T-helper 22 cell (primary cell): ENCODE measurements at regions not wholly inside any gene's neighbourhood (a gene's known extent, or its start where the extent isn't known, plus 50 kb on each side); places are given as distances from the start of the nearest gene placed in this dataset.

ENCODE experiments used
- DNase-seq: peaks from one replicate; pipeline ENCODE4 v3.0.0-alpha.2; 2020; ENCODE audit warnings: low read depth

- DNase-seq = no peak
Measured at GRCh38 chr5:136811086-136811485, 445.7 kb upstream of the TRPC7 start.

GRCh38 chr5:136810261-136810801 lies 445.0 kb upstream of the TRPC7 start:
- DNase-seq = no peak

GRCh38 chr5:136809382-136809781 lies 444.0 kb upstream of the TRPC7 start:
- DNase-seq = no peak

GRCh38 chr5:136808756-136809155 lies 443.4 kb upstream of the TRPC7 start:
- DNase-seq = no peak

- DNase-seq = no peak
Measured at GRCh38 chr5:136805466-136805865, 440.1 kb upstream of the TRPC7 start.

GRCh38 chr5:136802383-136802782 lies 437.0 kb upstream of the TRPC7 start:
- DNase-seq = no peak

GRCh38 chr5:136799806-136800372 lies 434.5 kb upstream of the TRPC7 start:
- no peak for DNase-seq

- no peak for DNase-seq
Measured at GRCh38 chr5:136793300-136793699, 428.0 kb upstream of the TRPC7 start.

- no peak for DNase-seq
Measured at GRCh38 chr5:136781464-136781863, 416.1 kb upstream of the TRPC7 start.

GRCh38 chr5:136780518-136780917 lies 415.2 kb upstream of the TRPC7 start:
- no peak for DNase-seq

GRCh38 chr5:136776022-136776927 lies 410.9 kb upstream of the TRPC7 start:
- no peak for DNase-seq

- DNase-seq = no peak
Measured at GRCh38 chr5:136772491-136772890, 407.1 kb upstream of the TRPC7 start.

- DNase-seq = peak; percentile 7
Measured at GRCh38 chr5:136769900-136770684, 404.7 kb upstream of the TRPC7 start.

GRCh38 chr5:136769093-136769492 lies 403.7 kb upstream of the TRPC7 start:
- no peak for DNase-seq

GRCh38 chr5:136768457-136768856 lies 403.1 kb upstream of the TRPC7 start:
- DNase-seq = no peak

- DNase-seq = no peak
Measured at GRCh38 chr5:136766456-136766855, 401.1 kb upstream of the TRPC7 start.

GRCh38 chr5:136764601-136765000 lies 399.3 kb upstream of the TRPC7 start:
- no peak for DNase-seq

- DNase-seq = no peak
Measured at GRCh38 chr5:136763548-136763947, 398.2 kb upstream of the TRPC7 start.

GRCh38 chr5:136754216-136754615 lies 388.9 kb upstream of the TRPC7 start:
- DNase-seq = no peak

GRCh38 chr5:136750224-136750862 lies 385.0 kb upstream of the TRPC7 start:
- DNase-seq = no peak

GRCh38 chr5:136749016-136749415 lies 383.7 kb upstream of the TRPC7 start:
- no peak for DNase-seq

GRCh38 chr5:136743052-136743451 lies 377.7 kb upstream of the TRPC7 start:
- DNase-seq = no peak
